Tibial artery (tissue), 4 donors: ENCODE measurements at regions not wholly inside any gene's neighbourhood (a gene's known extent, or its start where the extent isn't known, plus 50 kb on each side); places are given as distances from the start of the nearest gene placed in this dataset.

Experiments used
- DNase-seq, 2 donors: peaks; one replicate each; pipeline ENCODE4 v3.0.0-alpha.2; 2019
- H3K27ac ChIP-seq, 2 donors: fragments of 200-600 bp; sonication (generic) in 1 of 2; 1 replicate in 1 of 2; 2 replicates in 1 of 2; pipeline ENCODE4 v1.5.1; 2018 to 2019; ENCODE audit warnings: mild to moderate bottlenecking in 1 of 2
- H3K27me3 ChIP-seq, 2 donors: fragments of 200-600 bp; sonication (generic) in 1 of 2; one replicate each; pipeline versions ENCODE4 v1.5.1 to v1.6.0; 2016 to 2019
- H3K36me3 ChIP-seq, 3 donors: fragments of 200-600 bp; sonication (generic) in 2 of 3; one replicate each; pipeline ENCODE4 v1.5.1; 2016 to 2019; ENCODE audit warnings: mild to moderate bottlenecking in 2 of 3
- H3K4me1 ChIP-seq, 4 donors: fragments of 200-600 bp; sonication (generic) in 2 of 4; 1 replicate in 3 of 4; 2 replicates in 1 of 4; pipeline ENCODE4 v1.5.1; 2016 to 2019
- H3K4me3 ChIP-seq, 2 donors: fragments of 200-600 bp; sonication (generic) in 1 of 2; 1 replicate in 1 of 2; 2 replicates in 1 of 2; pipeline ENCODE4 v1.5.1; 2018 to 2019; ENCODE audit warnings: mild to moderate bottlenecking in 2 of 2
- H3K9me3 ChIP-seq, 3 donors: fragments of 200-600 bp; sonication (generic) in 1 of 3; one replicate each; pipeline ENCODE4 v1.5.1; 2016 to 2019
- CTCF ChIP-seq, 2 experiments: fragments of 200-600 bp in 1 of 2; fragments of 450-650 bp in 1 of 2; IDR thresholded peaks; one replicate each; pipeline ENCODE4 v1.5.1; 2017 to 2019; ENCODE audit warnings: antibody characterized with exemption in 2 of 2, mild to moderate bottlenecking in 1 of 2, moderate library complexity in 1 of 2
- intact Hi-C: fragments of 100-400 bp; cut with DNase I; formaldehyde crosslinking; loops from one replicate; pipeline ENCODE4 v1.15.0; 2023; ENCODE audit warnings: low total_unique reads

DNA sequence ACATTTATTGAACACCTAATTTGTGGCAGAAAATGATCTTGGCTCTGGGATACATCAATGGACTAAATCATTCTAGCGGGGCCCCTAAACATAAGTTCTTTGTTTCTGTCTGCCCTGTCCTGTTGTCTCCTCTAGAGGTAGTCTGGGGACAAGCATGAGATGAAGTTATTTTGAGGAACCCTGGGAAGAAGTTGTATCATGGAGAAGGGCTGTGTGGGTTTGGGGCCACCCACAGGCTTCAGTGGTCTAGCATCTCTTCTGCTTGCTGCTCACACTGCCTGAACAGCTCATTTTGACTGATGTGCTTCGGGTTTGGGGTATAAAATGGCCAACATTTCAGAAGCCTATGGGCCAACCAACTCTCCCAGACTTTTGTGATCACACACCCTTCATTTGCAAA is 50.3 kb upstream of the OSBPL11 start:
- Histone ChIP-seq H3K4me3 (no peak overlapping the region), H3K4me1 (no peaks in the 10 kb centered on the region), H3K9me3 (no peaks in the 10 kb centered on the region), H3K27me3 (no peaks in the 10 kb centered on the region), H3K27ac (no peak overlapping the region), H3K36me3 (no peaks in the 10 kb centered on the region)
- intact Hi-C loops = no loop called here
- no peak for DNase-seq
- TF ChIP-seq CTCF (IDR thresholded peaks at IDR 0.05) = no peak

- intact Hi-C loops = no loop called here
Measured at GRCh38 chr3:125646581-125646980, 51.3 kb upstream of the OSBPL11 start.

GRCh38 chr3:125647318-125648014 is 52.2 kb upstream of the OSBPL11 start:
- TF ChIP-seq CTCF (IDR thresholded peaks at IDR 0.05) = no peak
- Histone ChIP-seq H3K36me3 (no peaks in the 10 kb centered on the region), H3K4me3 (no peak overlapping the region), H3K9me3 (no peaks in the 10 kb centered on the region), H3K4me1 (no peaks in the 10 kb centered on the region), H3K27me3 (no peaks in the 10 kb centered on the region), H3K27ac (no peak overlapping the region)
- DNase-seq = no peak
- intact Hi-C loops = no loop called here

More at GRCh38 chr3:125646581-125646980, 51.3 kb upstream of the OSBPL11 start:
- TF ChIP-seq CTCF (IDR thresholded peaks at IDR 0.05) = no peak
- Histone ChIP-seq H3K27ac (no peak overlapping the region), H3K4me1 (no peaks in the 10 kb centered on the region), H3K9me3 (no peaks in the 10 kb centered on the region), H3K36me3 (no peaks in the 10 kb centered on the region), H3K27me3 (no peaks in the 10 kb centered on the region), H3K4me3 (no peak overlapping the region)
- no peak for DNase-seq

DNA sequence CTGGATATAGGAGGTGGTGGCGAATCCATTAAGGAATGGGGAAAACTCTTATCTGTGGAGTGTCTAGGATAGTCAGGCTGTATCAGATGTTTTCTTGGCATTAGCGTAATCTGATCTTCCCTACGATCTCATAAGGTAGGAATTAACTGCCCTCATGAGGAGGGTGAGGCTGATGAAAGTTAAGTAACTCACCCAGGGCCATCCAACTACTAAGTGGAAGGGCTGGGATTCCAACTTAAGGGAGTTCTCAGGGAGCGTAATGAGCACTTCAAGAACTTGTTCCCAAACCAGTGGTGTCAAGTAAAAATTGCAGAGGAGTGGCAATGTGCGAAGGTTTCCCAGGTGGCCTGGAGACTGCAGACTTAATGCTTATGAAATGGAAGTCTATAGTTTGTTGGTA is 55.9 kb upstream of the OSBPL11 start:
- Histone ChIP-seq H3K27me3 (no peaks in the 10 kb centered on the region), H3K9me3 (no peaks in the 10 kb centered on the region), H3K4me3 (no peak overlapping the region), H3K27ac (no peak overlapping the region), H3K4me1 (no peaks in the 10 kb centered on the region), H3K36me3 (no peaks in the 10 kb centered on the region)
- TF ChIP-seq CTCF (IDR thresholded peaks at IDR 0.05) = no peak
- intact Hi-C loops = no loop called here
- no peak for DNase-seq

- H3K36me3 ChIP-seq = no peaks in the 10 kb centered on the region
- TF ChIP-seq CTCF (IDR thresholded peaks at IDR 0.05) = no peak
- no peak for DNase-seq
- H3K27ac ChIP-seq = no peak overlapping the region
- no peak overlapping the region for H3K4me3 ChIP-seq
- no peaks in the 10 kb centered on the region for H3K27me3 ChIP-seq
- H3K4me1 ChIP-seq = no peaks in the 10 kb centered on the region
- no peaks in the 10 kb centered on the region for H3K9me3 ChIP-seq
- intact Hi-C loops = no loop called here
Measured at GRCh38 chr3:125652349-125652748, 57.1 kb upstream of the OSBPL11 start.

DNA sequence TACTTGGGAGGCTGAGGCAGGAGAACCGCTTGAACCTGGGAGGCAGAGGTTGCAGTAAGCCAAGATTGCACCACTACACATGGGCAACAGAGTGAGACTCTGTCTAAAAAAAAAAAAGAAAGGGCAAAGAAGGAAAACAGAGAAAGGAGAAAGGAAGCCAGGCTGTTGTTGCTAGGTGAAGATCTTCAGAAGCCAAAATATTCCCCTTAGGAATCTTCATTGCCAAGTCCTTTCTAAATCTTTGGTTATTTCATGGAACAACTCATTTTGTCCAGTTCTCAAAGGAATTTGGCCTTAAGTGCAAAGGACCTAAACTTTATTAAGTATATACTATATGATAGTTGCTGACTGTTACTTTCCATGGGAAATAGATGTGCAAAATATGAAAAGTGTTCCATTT is 59.2 kb upstream of the OSBPL11 start:
- no peak overlapping the region for H3K4me3 ChIP-seq
- no peaks in the 10 kb centered on the region for H3K27me3 ChIP-seq
- no peak for DNase-seq
- H3K4me1 ChIP-seq = no peaks in the 10 kb centered on the region
- intact Hi-C loops = no loop called here
- H3K27ac ChIP-seq = no peak overlapping the region
- H3K36me3 ChIP-seq = no peaks in the 10 kb centered on the region
- no peak for TF ChIP-seq CTCF (IDR thresholded peaks at IDR 0.05)
- no peaks in the 10 kb centered on the region for H3K9me3 ChIP-seq
